GM18508 (cell line): ENCODE measurements at regions not wholly inside any gene's neighbourhood (a gene's known extent, or its start where the extent isn't known, plus 50 kb on each side); places are given as distances from the start of the nearest gene placed in this dataset.

Source experiments
- ATAC-seq: cut with Tn5 transposase; IDR thresholded peaks from one replicate; pipeline ENCODE4 v1.9.1; 2021; ENCODE audit warnings: moderate number of reproducible peaks; ENCODE audit not compliant: insufficient read depth, unreplicated experiment

GRCh38 chr4:53821179-53821851 lies 230.0 kb upstream of the LNX1 start:
- ATAC-seq: no peak

GRCh38 chr4:53818104-53818503 lies 226.8 kb upstream of the LNX1 start:
- ATAC-seq: no peak

- ATAC-seq: no peak
Measured at GRCh38 chr4:53816561-53816960, 225.3 kb upstream of the LNX1 start.

GRCh38 chr4:53815281-53815680 lies 224.0 kb upstream of the LNX1 start:
- ATAC-seq: no peak

- ATAC-seq: no peak
Measured at GRCh38 chr4:53813998-53814397, 222.7 kb upstream of the LNX1 start.

- ATAC-seq: no peak
Measured at GRCh38 chr4:53810643-53811042, 219.4 kb upstream of the LNX1 start.

GRCh38 chr4:53809816-53810215 lies 218.5 kb upstream of the LNX1 start:
- no peak for ATAC-seq

GRCh38 chr4:53805291-53805690 lies 214.0 kb upstream of the LNX1 start:
- ATAC-seq: no peak

- no peak for ATAC-seq
Measured at GRCh38 chr4:53804719-53805118, 213.4 kb upstream of the LNX1 start.

GRCh38 chr4:53802500-53802899 lies 211.2 kb upstream of the LNX1 start:
- no peak for ATAC-seq

GRCh38 chr4:53801373-53801772 lies 210.1 kb upstream of the LNX1 start:
- ATAC-seq: no peak

GRCh38 chr4:53800741-53801140 lies 209.5 kb upstream of the LNX1 start:
- no peak for ATAC-seq

GRCh38 chr4:53793096-53793495 lies 201.8 kb upstream of the LNX1 start:
- no peak for ATAC-seq

GRCh38 chr4:53790286-53790685 lies 199.0 kb upstream of the LNX1 start:
- ATAC-seq: no peak

GRCh38 chr4:53788621-53789020 lies 197.3 kb upstream of the LNX1 start:
- no peak for ATAC-seq

- no peak for ATAC-seq
Measured at GRCh38 chr4:53788011-53788410, 196.7 kb upstream of the LNX1 start.

- no peak for ATAC-seq
Measured at GRCh38 chr4:53786632-53787031, 195.3 kb upstream of the LNX1 start.

- ATAC-seq: no peak
Measured at GRCh38 chr4:53785996-53786395, 194.7 kb upstream of the LNX1 start.

GRCh38 chr4:53784112-53784511 lies 192.8 kb upstream of the LNX1 start:
- ATAC-seq: no peak

GRCh38 chr4:53783208-53783859 lies 192.0 kb upstream of the LNX1 start:
- ATAC-seq: no peak

GRCh38 chr4:53782458-53782845 lies 191.2 kb upstream of the LNX1 start:
- ATAC-seq: no peak
